Muscle of leg (tissue), 3 donors: ENCODE measurements at regions not wholly inside any gene's neighbourhood (a gene's known extent, or its start where the extent isn't known, plus 50 kb on each side); places are given as distances from the start of the nearest gene placed in this dataset.

ENCODE experiments used
- DNase-seq: peaks from one replicate; pipeline ENCODE4 v3.0.0; 2013
- H3K27ac ChIP-seq: one replicate; pipeline ENCODE4 v1.5.1; 2013; ENCODE audit warnings: mild to moderate bottlenecking, low read length, control low read depth
- H3K27me3 ChIP-seq: one replicate; pipeline ENCODE4 v1.6.1; 2013; ENCODE audit warnings: low read length; ENCODE audit not compliant: control insufficient read depth, insufficient read depth
- H3K36me3 ChIP-seq: one replicate; pipeline ENCODE4 v1.6.1; 2013; ENCODE audit warnings: low read length; ENCODE audit not compliant: control insufficient read depth, insufficient read depth
- H3K4me1 ChIP-seq: one replicate; pipeline ENCODE4 v1.6.1; 2013; ENCODE audit warnings: low read length; ENCODE audit not compliant: control insufficient read depth, insufficient read depth
- H3K4me3 ChIP-seq: one replicate; pipeline ENCODE4 v1.5.1; 2013; ENCODE audit warnings: low read length, control low read depth
- H3K9me3 ChIP-seq: replicated peaks from 2 replicates; pipeline ENCODE4 v1.6.1; 2013; ENCODE audit warnings: low read depth, low read length; ENCODE audit not compliant: control insufficient read depth
- WGBS: methylation state at CpG from one replicate; pipeline ENCODE4 v1.1.5; 2013; ENCODE audit warnings: missing lambda C conversion rate; ENCODE audit not compliant: insufficient coverage; 5-methylcytosine and 5-hydroxymethylcytosine counted together

GRCh38 chr3:139780593-139780992, 102.8 kb upstream of the NMNAT3 start:
- DNase-seq, result no peak
- Histone ChIP-seq H3K27ac (no peak overlapping the region), H3K4me3 (no peak overlapping the region), H3K9me3 (no peaks in the 10 kb centered on the region), H3K4me1 (peaks cover 2% of the 10 kb centered on the region), H3K27me3 (peaks cover 3% of the 10 kb centered on the region), H3K36me3 (no peaks in the 10 kb centered on the region)
- WGBS, result 44% methylated on average over 1 of the region's 1 CpG

GRCh38 chr3:139778682-139779233, 101.0 kb upstream of the NMNAT3 start:
- Histone ChIP-seq H3K27me3 (peaks cover 3% of the 10 kb centered on the region), H3K27ac (no peak overlapping the region), H3K4me1 (peaks cover 20% of the 10 kb centered on the region), H3K9me3 (no peaks in the 10 kb centered on the region), H3K36me3 (no peaks in the 10 kb centered on the region), H3K4me3 (no peak overlapping the region)
- 24% methylated on average over 8 of the region's 10 CpGs for WGBS
- DNase-seq, result no peak

GRCh38 chr3:139774560-139775302, 97.0 kb upstream of the NMNAT3 start:
- peaks cover 37% of the 10 kb centered on the region for H3K4me1 ChIP-seq
- peak; percentile 82 for DNase-seq
- H3K27ac ChIP-seq, result peak overlapping the region; percentile 50
- 6% methylated on average over 3 of the region's 7 CpGs for WGBS
- peaks cover 3% of the 10 kb centered on the region for H3K27me3 ChIP-seq
- no peak overlapping the region for H3K4me3 ChIP-seq
- no peaks in the 10 kb centered on the region for H3K9me3 ChIP-seq
- no peaks in the 10 kb centered on the region for H3K36me3 ChIP-seq

- 90% methylated on average over 2 of the region's 7 CpGs for WGBS
- DNase-seq, result no peak
- no peak overlapping the region for H3K4me3 ChIP-seq
Measured at GRCh38 chr3:139772539-139773500, 95.0 kb upstream of the NMNAT3 start.

DNA sequence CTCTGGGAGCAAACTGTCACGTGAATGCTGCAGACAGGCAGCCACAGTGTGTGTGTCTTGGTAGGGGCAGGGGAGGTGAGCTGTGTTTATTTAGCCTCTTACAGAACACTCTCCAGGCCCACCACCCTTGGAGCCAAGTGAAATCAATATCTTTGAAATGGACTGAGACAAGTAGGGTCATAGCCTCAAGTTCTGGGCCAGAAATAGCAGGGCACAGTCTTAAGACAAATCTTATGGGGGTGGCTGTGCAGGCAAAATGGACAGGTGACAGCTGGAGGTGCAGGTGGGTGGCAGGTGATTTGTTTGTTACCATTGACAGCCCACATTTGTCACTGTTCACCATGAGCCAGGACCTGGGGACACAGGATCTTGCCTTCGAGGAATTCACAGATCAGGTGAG, 93.6 kb upstream of the NMNAT3 start:
- 100% methylated on average over 1 of the region's 2 CpGs for WGBS
- DNase-seq, result peak; percentile 11
- Histone ChIP-seq H3K9me3 (no peaks in the 10 kb centered on the region), H3K27me3 (no peaks in the 10 kb centered on the region), H3K4me1 (peaks cover 37% of the 10 kb centered on the region), H3K4me3 (no peak overlapping the region), H3K27ac (no peak overlapping the region), H3K36me3 (no peaks in the 10 kb centered on the region)

More at GRCh38 chr3:139772539-139773500, 95.0 kb upstream of the NMNAT3 start:
- Histone ChIP-seq H3K27ac (no peak overlapping the region), H3K36me3 (no peaks in the 10 kb centered on the region), H3K9me3 (no peaks in the 10 kb centered on the region), H3K4me1 (peaks cover 37% of the 10 kb centered on the region), H3K27me3 (no peaks in the 10 kb centered on the region)

DNA sequence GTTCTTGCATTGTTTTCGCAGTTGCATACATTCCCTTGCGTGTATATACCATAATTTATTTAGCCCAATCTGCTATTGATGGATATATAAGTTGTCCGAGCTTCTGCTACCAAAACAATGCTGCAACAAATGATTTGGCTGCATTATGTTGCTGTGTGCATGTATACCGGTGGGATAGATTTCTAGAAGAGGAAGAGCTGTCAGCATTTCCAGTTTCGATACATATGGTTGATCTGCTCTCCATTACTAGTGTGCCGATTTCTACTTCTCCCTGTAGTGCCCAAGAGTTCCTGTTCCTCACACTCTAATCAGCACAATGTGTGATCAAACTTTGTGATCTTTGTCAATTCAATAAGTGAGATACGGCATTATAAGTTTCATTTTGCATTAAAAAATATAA, 92.8 kb upstream of the NMNAT3 start:
- Histone ChIP-seq H3K4me1 (peaks cover 35% of the 10 kb centered on the region), H3K9me3 (no peaks in the 10 kb centered on the region), H3K27ac (no peak overlapping the region), H3K36me3 (no peaks in the 10 kb centered on the region), H3K27me3 (no peaks in the 10 kb centered on the region), H3K4me3 (no peak overlapping the region)
- WGBS, result no CpG with 5 or more reads among the region's 7 CpGs
- DNase-seq, result no peak

- H3K4me1 ChIP-seq, result peaks cover 27% of the 10 kb centered on the region
- no peak overlapping the region for H3K4me3 ChIP-seq
- H3K27me3 ChIP-seq, result no peaks in the 10 kb centered on the region
- no peaks in the 10 kb centered on the region for H3K9me3 ChIP-seq
- H3K27ac ChIP-seq, result no peak overlapping the region
- no peak for DNase-seq
- WGBS, result 89% methylated on average over 3 of the region's 4 CpGs
- H3K36me3 ChIP-seq, result no peaks in the 10 kb centered on the region
Measured at GRCh38 chr3:139769796-139770195, 92.0 kb upstream of the NMNAT3 start.

DNA sequence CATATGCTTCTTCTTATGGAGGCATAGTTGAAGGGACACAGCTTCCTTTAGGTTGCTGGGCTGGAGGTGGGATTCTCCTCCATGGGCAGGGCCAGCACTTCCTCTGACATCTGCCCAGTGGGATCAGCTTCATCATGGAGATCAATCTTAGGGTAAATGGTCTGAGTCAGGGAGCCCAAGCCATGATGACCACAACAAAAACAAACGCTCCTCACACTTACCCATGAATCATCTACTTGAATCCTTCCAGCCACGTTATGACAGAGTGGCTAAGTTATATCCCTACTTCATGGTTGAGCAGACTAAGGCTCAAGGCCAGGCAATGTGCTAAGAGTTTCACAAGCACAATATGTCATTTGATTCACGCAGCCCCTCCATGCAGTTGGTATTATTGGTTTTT, 87.2 kb upstream of the NMNAT3 start:
- Histone ChIP-seq H3K4me3 (no peak overlapping the region), H3K4me1 (peaks cover 3% of the 10 kb centered on the region), H3K36me3 (no peaks in the 10 kb centered on the region), H3K27me3 (no peaks in the 10 kb centered on the region), H3K27ac (no peak overlapping the region), H3K9me3 (no peaks in the 10 kb centered on the region)
- WGBS, result 76% methylated on average over 2 of the region's 3 CpGs
- DNase-seq, result no peak

DNA sequence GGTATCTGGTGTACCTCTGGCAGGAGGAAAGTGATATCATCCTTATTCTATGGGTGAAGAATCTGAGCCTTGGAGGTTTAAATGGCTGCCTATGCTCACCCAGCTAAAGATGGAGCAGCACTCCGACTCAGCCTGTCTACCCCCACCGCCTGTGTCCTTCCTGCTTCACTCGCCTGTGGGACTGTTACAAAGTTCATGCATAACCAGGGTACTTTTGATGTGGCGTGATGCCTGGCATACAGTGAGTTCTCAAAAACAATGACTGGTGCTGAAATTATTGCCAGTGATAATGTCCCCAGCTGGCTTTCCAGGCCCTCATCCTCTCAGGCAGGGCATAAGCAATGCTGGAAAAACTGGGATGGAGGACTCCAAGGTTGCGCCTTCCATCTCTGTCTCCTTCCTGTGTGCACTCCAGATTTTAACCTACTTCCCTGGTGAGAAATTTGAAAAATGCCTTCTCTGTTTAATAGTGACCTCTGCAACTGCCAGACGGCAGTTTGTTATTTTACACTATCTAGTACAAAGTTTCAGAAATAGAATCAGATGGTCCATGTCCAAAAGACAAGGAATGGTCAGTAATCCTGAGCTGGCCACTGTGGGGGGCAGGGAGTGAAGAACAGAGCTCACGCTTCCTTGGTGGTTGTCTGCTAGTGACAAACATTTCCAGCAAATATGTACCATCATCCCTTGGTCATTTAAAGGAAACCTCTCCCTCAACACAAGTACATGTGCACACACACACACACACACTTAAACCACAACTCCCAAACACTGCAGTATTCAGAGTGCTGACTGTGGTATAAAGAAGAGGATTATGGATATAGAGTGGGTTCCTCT, 86.5 kb upstream of the NMNAT3 start:
- Histone ChIP-seq H3K4me3 (no peak overlapping the region), H3K36me3 (no peaks in the 10 kb centered on the region), H3K27me3 (no peaks in the 10 kb centered on the region), H3K9me3 (no peaks in the 10 kb centered on the region), H3K27ac (no peak overlapping the region), H3K4me1 (peaks cover 4% of the 10 kb centered on the region)
- 65% methylated on average over 4 of the region's 7 CpGs for WGBS
- no peak for DNase-seq
